HCT116 (cell line): ENCODE measurements at regions not wholly inside any gene's neighbourhood (a gene's known extent, or its start where the extent isn't known, plus 50 kb on each side); places are given as distances from the start of the nearest gene placed in this dataset.

Source experiments
- ATAC-seq: fragments of 200-7000 bp; cut with Tn5 transposase; 2 replicates; pipeline ENCODE4 v1.9.1; 2020; ENCODE audit warnings: mild to moderate bottlenecking, moderate library complexity
- BruUV-seq: library from RNA; stranded (reverse); fragments of 400-500 nt; replicated peaks from 2 replicates; lab custom pipeline; 2021; lab: Mats Ljungman, UMichigan
- CTCF ChIA-PET: fragments of 300-600 bp; sonication (Branson Sonifier 250); formaldehyde crosslinking; loops from one replicate; lab custom pipeline; 2021; ENCODE audit warnings: antibody characterized with exemption; lab: Charles Lee
- POLR2A ChIA-PET: fragments of 300-600, 350-600 bp; sonication (Branson Sonifier 250); formaldehyde crosslinking; loops from one replicate; lab custom pipeline; 2021; ENCODE audit warnings: antibody characterized with exemption; lab: Charles Lee
- RAD21 ChIA-PET, 2 experiments: fragments of 300-600 bp; sonication (Branson Sonifier 250); formaldehyde crosslinking; loops; one replicate each; lab custom pipeline; 2023; ENCODE audit warnings: low total read pairs in 2 of 2; ENCODE audit not compliant: uncharacterized antibody in 2 of 2, unreplicated experiment in 2 of 2, low non-redundant PET in 1 of 2; lab: Charles Lee
- DNase-seq: peaks from one replicate; pipeline ENCODE4 v3.0.0-alpha.2; 2010; ENCODE audit warnings: low read depth, low spot score
- H2AFZ ChIP-seq: fragments of 200-600 bp; shearing (Covaris generic), sonication (generic); 2 replicates; pipeline ENCODE4 v1.6.1; 2017; ENCODE audit warnings: low read depth, mixed run types, mixed read lengths, antibody characterized with exemption, low read length; ENCODE audit not compliant: poor library complexity, severe bottlenecking
- H3K27ac ChIP-seq: 2 replicates; pipeline ENCODE4 v1.5.1; 2012; ENCODE audit warnings: low read depth, low read length
- H3K27me3 ChIP-seq: fragments of 200-600 bp; sonication (generic); 2 replicates; pipeline ENCODE4 v1.6.1; 2016; ENCODE audit warnings: mixed run types, low read length, mixed read lengths; ENCODE audit not compliant: insufficient read depth
- H3K36me3 ChIP-seq, 2 experiments: fragments of 200-500 bp in 1 of 2; fragments of 200-600 bp in 1 of 2; sonication (Bioruptor generic) in 1 of 2; sonication (generic) in 1 of 2; 2 replicates each; pipeline versions ENCODE4 v1.5.1 to v1.6.1; 2014 to 2016; ENCODE audit warnings: low read length in 2 of 2, inconsistent platforms in 1 of 2, mixed read lengths in 1 of 2, mixed run types in 1 of 2; ENCODE audit not compliant: insufficient read depth in 2 of 2, control insufficient read depth in 1 of 2
- H3K4me1 ChIP-seq, 2 experiments: fragments of 200-600 bp in 1 of 2; sonication (generic) in 1 of 2; 2 replicates each; pipeline versions ENCODE4 v1.5.1 to v1.6.1; 2012 to 2017; ENCODE audit warnings: low read length in 2 of 2, inconsistent platforms in 1 of 2, mild to moderate bottlenecking in 1 of 2, mixed read lengths in 1 of 2, mixed run types in 1 of 2, moderate library complexity in 1 of 2; ENCODE audit not compliant: insufficient read depth in 2 of 2, control insufficient read depth in 1 of 2
- H3K4me2 ChIP-seq: fragments of 200-600 bp; sonication (generic); 2 replicates; pipeline ENCODE4 v1.6.1; 2017; ENCODE audit warnings: mixed run types, low read length, mixed read lengths
- H3K4me3 ChIP-seq, 2 experiments: fragments of 200-600 bp in 1 of 2; sonication (generic) in 1 of 2; replicated peaks in 1 of 2; 2 replicates each; pipeline ENCODE4 v1.5.1; 2011 to 2016; ENCODE audit warnings: low read length in 2 of 2, control low read depth in 1 of 2, low read depth in 1 of 2, mild to moderate bottlenecking in 1 of 2, mixed read lengths in 1 of 2, mixed run types in 1 of 2
- H3K79me2 ChIP-seq: fragments of 200-600 bp; sonication (generic); 2 replicates; pipeline ENCODE4 v1.6.1; 2017; ENCODE audit warnings: mild to moderate bottlenecking, mixed run types, low read length, moderate library complexity, mixed read lengths; ENCODE audit not compliant: insufficient read depth
- H3K9ac ChIP-seq: fragments of 200-600 bp; sonication (generic); 2 replicates; pipeline ENCODE4 v1.6.1; 2016; ENCODE audit warnings: low read length, mixed read lengths
- H3K9me2 ChIP-seq: fragments of 200-600 bp; sonication (generic), shearing (Covaris generic); 2 replicates; pipeline ENCODE4 v1.6.1; 2017; ENCODE audit warnings: mixed run types, mild to moderate bottlenecking, moderate library complexity; ENCODE audit not compliant: insufficient read depth
- H3K9me3 ChIP-seq, 2 experiments: fragments of 200-500 bp in 1 of 2; fragments of 200-600 bp in 1 of 2; sonication (Bioruptor generic) in 1 of 2; sonication (generic) in 1 of 2; 2 replicates each; pipeline ENCODE4 v1.6.1; 2014 to 2017; ENCODE audit warnings: low read length in 2 of 2, mixed read lengths in 2 of 2, inconsistent platforms in 1 of 2, low read depth in 1 of 2, mild to moderate bottlenecking in 1 of 2, mixed run types in 1 of 2, moderate library complexity in 1 of 2; ENCODE audit not compliant: control insufficient read depth in 1 of 2, insufficient read depth in 1 of 2
- H4K20me1 ChIP-seq: fragments of 200-600 bp; sonication (generic), shearing (Covaris generic); 2 replicates; pipeline ENCODE4 v1.6.1; 2017; ENCODE audit warnings: mixed run types, mild to moderate bottlenecking, moderate library complexity; ENCODE audit not compliant: insufficient read depth
- ATF3 ChIP-seq: IDR thresholded peaks from 2 replicates; pipeline ENCODE4 v1.6.1; 2012
- CBX3 ChIP-seq: IDR thresholded peaks from 2 replicates; pipeline ENCODE4 v1.6.1; 2012; ENCODE audit warnings: low read depth
- CEBPB ChIP-seq: IDR thresholded peaks from 2 replicates; pipeline ENCODE4 v1.6.1; 2012; ENCODE audit warnings: low read depth
- ELF1 ChIP-seq: IDR thresholded peaks from 2 replicates; pipeline ENCODE4 v1.6.1; 2012; ENCODE audit warnings: low read depth, borderline replicate concordance
- EZH2 ChIP-seq: fragments of 200-600 bp; sonication (generic); IDR thresholded peaks from 2 replicates; pipeline ENCODE4 v1.6.1; 2017; ENCODE audit warnings: antibody characterized with exemption, mixed run types
- EZH2phosphoT487 ChIP-seq: fragments of 200-600 bp; IDR thresholded peaks from 2 replicates; pipeline ENCODE4 v1.6.1; 2018; ENCODE audit warnings: antibody characterized with exemption, borderline replicate concordance
- FOSL1 ChIP-seq: IDR thresholded peaks from 2 replicates; pipeline ENCODE4 v1.6.1; 2012; ENCODE audit warnings: low read depth
- JUND ChIP-seq: IDR thresholded peaks from 2 replicates; pipeline ENCODE4 v1.6.1; 2012
- MAX ChIP-seq: IDR thresholded peaks from 2 replicates; pipeline ENCODE4 v1.6.1; 2012
- POLR2A ChIP-seq: IDR thresholded peaks from 2 replicates; pipeline ENCODE4 v1.7.0; 2011; ENCODE audit warnings: borderline replicate concordance; ENCODE audit not compliant: insufficient read depth, insufficient read length; ENCODE audit errors: extremely low read depth
- RAD21 ChIP-seq: IDR thresholded peaks from 2 replicates; pipeline ENCODE4 v1.6.1; 2012; ENCODE audit warnings: low read depth, mild to moderate bottlenecking
- SP1 ChIP-seq: IDR thresholded peaks from 2 replicates; pipeline ENCODE4 v1.6.1; 2012; ENCODE audit warnings: low read depth
- SRF ChIP-seq: IDR thresholded peaks from 2 replicates; pipeline ENCODE4 v1.6.1; 2012; ENCODE audit warnings: low read depth
- YY1 ChIP-seq: IDR thresholded peaks from 2 replicates; pipeline ENCODE4 v1.6.1; 2011; ENCODE audit warnings: low read length, low read depth, moderate library complexity, mild to moderate bottlenecking; ENCODE audit not compliant: insufficient replicate concordance; ENCODE audit errors: extremely low read depth
- ZFX ChIP-seq: fragments of 450-650 bp; IDR thresholded peaks from 2 replicates; pipeline ENCODE4 v1.6.1; 2017
- ZNF274 ChIP-seq: fragments of 200-500 bp; sonication (Bioruptor generic); IDR thresholded peaks from 2 replicates; pipeline ENCODE4 v1.6.1; 2014; ENCODE audit warnings: mild to moderate bottlenecking, low read depth, low read length, inconsistent platforms
- intact Hi-C: fragments of 100-400 bp; cut with micrococcal nuclease; formaldehyde crosslinking; loops from 2 replicates; pipeline ENCODE4 v1.10.0; 2022
- TF ChIP-seq, protein P1 (sequence below): IDR thresholded peaks from 2 replicates; pipeline ENCODE4 v1.6.1; 2011; ENCODE audit warnings: mild to moderate bottlenecking, low read length, moderate library complexity; ENCODE audit not compliant: insufficient replicate concordance; ENCODE audit errors: extremely low read depth

DNA sequence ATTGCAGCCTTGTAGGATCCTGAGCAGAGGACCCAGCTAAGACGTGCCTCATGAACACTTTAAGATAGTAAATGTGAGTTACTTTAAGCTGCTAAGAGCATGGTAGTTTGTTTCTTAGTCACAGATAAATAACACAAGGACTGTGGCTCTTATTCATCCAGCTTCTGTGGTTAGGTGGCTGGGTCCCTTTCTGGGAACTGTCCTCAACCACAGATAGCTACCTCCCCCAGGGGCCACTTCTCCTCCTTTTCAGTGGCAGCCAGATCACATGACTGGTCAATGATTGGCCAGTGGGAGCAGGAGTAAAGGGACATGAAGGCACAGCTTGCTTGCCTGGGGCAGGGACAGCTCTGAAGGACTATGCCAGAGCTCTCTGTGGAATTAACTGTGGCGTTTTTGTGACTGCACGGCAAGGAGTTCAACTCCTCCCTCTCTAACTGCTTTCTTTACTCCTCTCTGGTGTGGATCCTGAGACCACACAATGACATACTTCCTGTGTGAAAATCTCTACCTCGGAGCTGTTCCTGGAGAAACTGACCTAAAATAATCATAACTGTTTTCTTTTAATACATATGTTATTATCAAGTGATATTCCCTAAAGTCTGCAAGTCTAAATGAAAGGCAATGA, 76.5 kb downstream of the NRN1 start:
- no peaks in the 10 kb centered on the region for H3K9me2 ChIP-seq
- H2AFZ ChIP-seq = no peak overlapping the region
- DNase-seq = no peak
- H4K20me1 ChIP-seq = no peaks in the 10 kb centered on the region
- H3K27ac ChIP-seq = no peak overlapping the region
- H3K4me2 ChIP-seq = no peak overlapping the region
- H3K9me3 ChIP-seq = no peaks in the 10 kb centered on the region
- H3K4me1 ChIP-seq = no peaks in the 10 kb centered on the region
- RAD21 ChIA-PET = no interaction called here
- H3K4me3 ChIP-seq = no peak overlapping the region
- BruUV-seq = no TSS peak
- no peaks in the 10 kb centered on the region for H3K79me2 ChIP-seq
- POLR2A ChIA-PET = no interaction called here
- H3K9ac ChIP-seq = no peak overlapping the region
- ATAC-seq = no peak
- H3K27me3 ChIP-seq = peaks cover 24% of the 10 kb centered on the region
- TF ChIP-seq POLR2A (no peak), JUND (no peak), SP1 (no peak), ELF1 (no peak), RAD21 (no peak), CBX3 (no peak), EZH2 (no peak), ATF3 (no peak), YY1 (no peak), ZNF274 (no peak)
- no peaks in the 10 kb centered on the region for H3K36me3 ChIP-seq
- CTCF ChIA-PET = no interaction called here
- intact Hi-C loops = no loop called here

GRCh38 chr6:5923840-5924239, 82.9 kb downstream of the NRN1 start:
- Histone ChIP-seq H3K27me3 (0 out of 2 replicates have a peak, but pooled peaks cover 7% of the 10 kb centered on the region), H3K4me1 (no peaks in the 10 kb centered on the region), H3K9me2 (no peaks in the 10 kb centered on the region), H3K36me3 (no peaks in the 10 kb centered on the region), H3K79me2 (no peaks in the 10 kb centered on the region), H3K27ac (no peak overlapping the region), H3K9me3 (no peaks in the 10 kb centered on the region), H3K4me3 (no peak overlapping the region), H3K4me2 (no peak overlapping the region), H2AFZ (no peak overlapping the region), H3K9ac (no peak overlapping the region), H4K20me1 (no peaks in the 10 kb centered on the region; the same call in 1 of the 2 replicates)
- ATAC-seq (no peak), DNase-seq (no peak)
- RAD21 ChIA-PET = no interaction called here
- POLR2A ChIA-PET = no interaction called here
- CTCF ChIA-PET = no interaction called here
- no TSS peak for BruUV-seq
- intact Hi-C loops = no loop called here
- TF ChIP-seq MAX (no peak), SP1 (no peak), FOSL1 (no peak), SRF (no peak), EZH2phosphoT487 (no peak), ZFX (no peak), CEBPB (no peak), ZNF274 (no peak)
- TF ChIP-seq, protein P1, sequence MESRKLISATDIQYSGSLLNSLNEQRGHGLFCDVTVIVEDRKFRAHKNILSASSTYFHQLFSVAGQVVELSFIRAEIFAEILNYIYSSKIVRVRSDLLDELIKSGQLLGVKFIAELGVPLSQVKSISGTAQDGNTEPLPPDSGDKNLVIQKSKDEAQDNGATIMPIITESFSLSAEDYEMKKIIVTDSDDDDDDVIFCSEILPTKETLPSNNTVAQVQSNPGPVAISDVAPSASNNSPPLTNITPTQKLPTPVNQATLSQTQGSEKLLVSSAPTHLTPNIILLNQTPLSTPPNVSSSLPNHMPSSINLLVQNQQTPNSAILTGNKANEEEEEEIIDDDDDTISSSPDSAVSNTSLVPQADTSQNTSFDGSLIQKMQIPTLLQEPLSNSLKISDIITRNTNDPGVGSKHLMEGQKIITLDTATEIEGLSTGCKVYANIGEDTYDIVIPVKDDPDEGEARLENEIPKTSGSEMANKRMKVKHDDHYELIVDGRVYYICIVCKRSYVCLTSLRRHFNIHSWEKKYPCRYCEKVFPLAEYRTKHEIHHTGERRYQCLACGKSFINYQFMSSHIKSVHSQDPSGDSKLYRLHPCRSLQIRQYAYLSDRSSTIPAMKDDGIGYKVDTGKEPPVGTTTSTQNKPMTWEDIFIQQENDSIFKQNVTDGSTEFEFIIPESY = no peak
